HG03457 (cell line): ENCODE measurements at regions not wholly inside any gene's neighbourhood (a gene's known extent, or its start where the extent isn't known, plus 50 kb on each side); places are given as distances from the start of the nearest gene placed in this dataset.
A peak's percentile ranks its signal among the peaks of the same experiment; 100 is the strongest.

Experiments
- ATAC-seq: cut with Tn5 transposase; IDR thresholded peaks from one replicate; pipeline ENCODE4 v1.9.1; 2021; ENCODE audit warnings: moderate number of reproducible peaks; ENCODE audit not compliant: unreplicated experiment

DNA sequence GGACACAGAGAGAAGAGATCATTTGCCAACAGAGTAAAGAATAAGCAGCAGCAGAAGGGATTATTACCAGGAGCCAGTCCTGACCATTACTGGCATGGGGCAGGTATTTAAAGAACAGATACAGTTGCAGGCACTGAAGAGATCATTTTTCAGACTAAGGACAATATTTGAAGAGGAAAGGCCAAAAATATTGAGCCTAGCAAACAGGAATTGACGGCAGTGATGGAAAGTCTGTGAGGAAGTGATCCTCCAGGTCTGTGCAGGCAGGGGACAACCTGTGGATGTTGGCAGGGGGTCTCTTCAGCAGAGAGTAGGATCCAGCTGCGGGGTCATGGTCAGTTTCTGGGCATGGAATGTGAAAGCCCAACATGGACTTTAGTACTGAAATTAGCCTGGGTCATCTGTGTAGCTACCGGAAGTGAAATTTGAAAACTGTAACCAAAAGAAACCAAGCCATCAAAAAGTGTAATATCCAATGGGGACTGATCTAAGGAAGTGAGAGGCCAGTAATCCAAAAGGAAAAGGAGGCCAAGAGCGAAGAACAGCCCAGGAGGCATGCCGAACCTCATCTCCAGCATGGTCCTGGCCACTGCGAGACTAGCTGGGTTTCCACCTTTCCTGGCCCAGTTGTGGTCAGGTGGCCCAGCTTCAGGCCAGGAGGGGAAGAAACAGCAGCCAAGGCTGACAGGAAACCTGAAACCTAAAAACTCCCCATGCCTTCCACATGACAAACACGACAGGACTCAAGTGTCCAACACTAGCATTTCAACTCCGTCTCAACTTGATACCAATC is 115.1 kb upstream of the TNFAIP3 start:
- no peak for ATAC-seq

DNA sequence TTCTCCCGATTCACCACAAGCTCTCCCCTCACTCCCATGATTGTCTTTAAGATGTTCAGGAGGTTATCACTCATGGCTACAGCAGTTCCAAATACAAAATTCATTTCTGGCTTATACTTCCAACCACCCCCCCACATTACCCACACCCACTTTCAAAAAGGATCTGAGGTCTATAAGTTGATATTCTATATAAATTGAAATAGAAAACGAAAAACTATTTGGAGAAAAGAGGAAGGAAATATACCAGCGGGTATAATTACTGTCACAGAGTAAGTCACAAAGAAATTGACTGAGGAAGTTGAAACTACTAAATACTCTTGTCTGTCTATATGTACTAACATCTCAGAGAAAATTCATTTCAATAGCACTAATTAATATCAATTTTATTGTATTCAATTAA is 112.7 kb upstream of the TNFAIP3 start:
- ATAC-seq = no peak

DNA sequence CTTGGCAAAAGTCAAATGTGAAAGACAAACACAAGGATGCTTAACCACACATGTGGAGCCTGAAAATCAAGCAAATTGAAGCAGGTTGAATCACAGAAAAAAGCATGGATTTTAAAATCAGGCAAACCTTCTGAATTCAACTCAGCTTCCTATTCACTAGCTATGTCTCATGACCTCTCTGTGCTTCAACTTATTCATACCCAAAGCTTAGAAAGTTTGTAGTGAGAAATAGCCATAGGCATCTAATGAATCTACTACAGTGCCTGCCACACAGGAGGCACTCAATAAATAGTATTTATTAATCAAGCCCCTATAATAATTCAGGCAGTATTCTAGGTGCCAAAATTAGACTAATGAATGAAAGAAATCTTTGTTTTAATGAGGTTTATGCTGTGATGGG is 112.2 kb upstream of the TNFAIP3 start:
- ATAC-seq = no peak

DNA sequence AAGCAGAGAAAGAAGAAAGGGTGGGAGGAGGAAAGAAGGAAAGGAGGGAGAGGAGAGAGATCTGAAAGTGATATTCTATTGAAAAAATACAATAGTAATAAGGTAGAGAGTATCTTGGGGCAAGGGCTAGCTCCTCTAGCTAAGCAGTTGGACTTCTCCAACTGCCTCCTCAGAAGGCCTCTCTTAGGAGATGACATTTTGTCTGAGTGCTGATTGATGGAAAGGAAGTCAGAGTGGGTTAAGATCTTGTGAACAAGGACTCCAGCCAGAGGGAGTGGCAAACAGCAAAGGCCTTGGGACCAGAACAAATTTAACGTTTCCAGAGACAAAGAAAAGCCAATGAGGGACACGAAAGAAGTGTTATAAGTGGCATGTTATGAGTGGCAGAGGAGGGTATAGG is 111.8 kb upstream of the TNFAIP3 start:
- no peak for ATAC-seq

DNA sequence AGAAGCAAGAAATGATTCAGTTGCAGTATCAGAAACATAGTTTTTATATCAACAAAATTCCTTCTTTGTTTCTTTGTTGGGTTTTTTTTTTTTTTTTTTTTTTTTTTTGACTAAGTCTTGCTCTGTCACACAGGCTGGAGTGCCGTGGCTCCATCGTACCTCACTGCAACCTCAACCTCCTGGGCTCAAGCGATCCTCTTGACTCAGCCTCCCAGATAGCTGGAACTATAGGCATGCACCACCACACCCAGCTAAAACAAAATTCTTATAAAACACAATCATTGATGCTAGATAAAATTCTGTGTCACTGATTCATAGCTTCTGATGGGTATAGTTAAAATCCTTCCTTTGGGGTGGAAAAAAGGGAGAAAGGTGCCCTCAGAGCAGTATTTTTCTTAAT is 110.3 kb upstream of the TNFAIP3 start:
- ATAC-seq = no peak

DNA sequence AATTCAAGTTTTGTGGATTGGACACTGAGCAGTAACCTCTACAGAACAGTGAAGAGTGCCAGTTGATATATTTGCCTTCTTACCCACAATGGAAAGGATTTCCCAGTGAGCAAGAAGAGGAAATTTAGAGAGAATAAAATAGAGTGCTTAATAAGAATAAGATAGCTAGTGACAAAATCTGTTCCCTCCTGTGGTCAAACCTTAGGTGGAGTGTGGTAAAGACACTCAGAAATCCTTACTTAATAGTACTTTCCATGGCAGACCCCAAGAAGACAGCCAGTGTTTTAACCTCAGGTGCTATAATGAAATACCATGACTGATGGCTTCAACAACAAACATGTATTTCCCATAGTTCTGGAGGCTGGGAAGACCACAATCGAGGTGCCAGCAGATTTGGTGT is 108.4 kb upstream of the TNFAIP3 start:
- ATAC-seq = no peak

DNA sequence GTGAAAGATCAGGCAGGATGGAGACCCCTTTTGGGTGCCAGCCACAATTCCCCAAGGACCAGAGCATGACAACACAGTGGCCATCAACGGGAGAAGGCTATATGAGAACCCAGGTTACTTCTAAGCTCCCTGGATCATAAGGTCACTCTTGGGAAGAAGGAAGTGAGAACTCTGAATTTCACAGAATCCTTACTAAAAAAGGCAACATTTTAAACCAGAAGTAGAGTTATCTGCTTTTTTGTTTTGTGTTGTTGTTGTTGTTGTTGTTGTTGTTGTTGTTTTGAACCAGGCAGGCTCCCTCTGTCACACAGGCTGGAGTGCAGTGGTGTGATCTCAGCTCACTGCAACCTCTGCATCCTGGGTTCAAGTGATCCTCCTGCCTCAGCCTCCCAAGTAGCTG is 107.4 kb upstream of the TNFAIP3 start:
- no peak for ATAC-seq

DNA sequence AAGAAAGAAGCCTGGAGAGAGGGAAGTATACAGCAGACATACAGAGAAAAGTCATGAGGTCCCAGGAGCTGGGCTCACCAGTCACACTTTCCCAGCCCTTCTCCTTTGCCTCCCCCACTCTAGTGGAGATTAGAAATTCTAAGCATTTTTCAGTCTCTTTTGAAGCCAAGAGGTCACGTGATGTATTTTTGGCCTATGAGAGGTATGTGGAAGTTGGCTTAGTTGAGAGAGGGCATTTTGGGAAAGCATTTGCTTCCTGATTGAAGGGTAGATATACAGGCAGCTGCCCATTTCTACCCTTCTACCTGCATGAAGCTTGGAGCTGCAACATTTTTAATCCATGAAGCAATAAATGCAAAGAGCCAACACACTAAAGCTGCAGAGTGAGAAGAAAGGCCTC is 106.0 kb upstream of the TNFAIP3 start:
- ATAC-seq = no peak

DNA sequence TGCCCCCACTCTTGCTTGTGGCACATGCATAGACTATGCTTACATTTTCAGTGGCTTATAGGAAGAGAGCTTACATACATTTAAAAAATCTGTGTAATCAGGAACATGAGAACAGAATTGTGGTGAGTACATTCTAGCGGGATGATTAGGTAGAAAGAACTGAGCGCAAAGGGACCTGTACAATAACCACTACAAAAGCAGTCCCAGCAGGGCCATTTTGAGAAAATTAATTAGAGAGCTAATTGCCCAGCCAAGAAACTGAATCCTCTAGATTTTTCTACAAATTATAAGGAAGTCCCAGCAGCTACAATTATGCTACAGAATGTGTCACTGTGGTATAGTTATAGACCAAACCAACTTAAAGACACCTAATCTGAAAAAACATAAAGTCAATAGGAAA is 105.6 kb upstream of the TNFAIP3 start:
- ATAC-seq = no peak

DNA sequence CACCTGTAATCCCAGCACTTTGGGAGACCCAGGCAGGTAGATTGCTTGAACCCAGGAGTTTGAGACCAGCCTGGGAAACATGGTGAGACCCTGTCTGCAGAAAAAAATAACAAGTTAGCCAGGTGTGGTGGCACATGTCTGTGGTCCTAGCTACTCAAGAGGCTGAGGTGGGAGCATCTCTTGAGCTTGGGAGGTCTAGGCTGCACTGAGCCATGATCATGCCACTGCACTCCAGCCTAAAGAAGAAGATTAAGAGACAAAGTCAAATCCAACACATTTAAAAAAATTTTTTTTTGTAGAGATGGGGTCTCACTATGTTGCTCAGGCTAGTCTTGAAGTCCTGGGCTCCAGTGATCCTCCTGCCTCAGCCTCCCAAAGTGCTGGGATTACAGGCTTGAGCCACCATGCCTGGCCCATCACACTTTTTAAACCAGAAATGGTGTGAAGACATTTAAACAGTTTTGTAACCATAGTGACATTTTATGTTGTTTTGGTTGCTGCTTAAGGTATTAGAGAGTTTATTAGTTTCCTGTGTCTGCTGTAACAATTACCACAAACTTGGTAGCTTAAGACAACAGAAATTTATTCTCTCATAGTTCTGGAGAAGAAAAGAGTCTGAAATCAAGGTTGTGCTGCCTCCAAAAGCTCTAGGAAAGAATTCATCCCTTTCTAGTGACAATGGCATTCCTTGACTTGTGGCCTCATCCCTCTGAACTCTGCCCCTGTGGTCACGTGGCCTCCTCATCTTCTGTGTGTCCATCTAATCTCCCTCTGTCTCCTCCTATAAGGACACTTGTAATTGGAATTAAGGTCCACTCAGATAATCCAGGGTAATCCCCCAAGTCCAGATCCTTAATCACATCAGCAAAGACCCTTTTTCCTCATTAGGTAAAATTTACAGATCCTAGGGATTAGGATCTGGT is 104.6 kb upstream of the TNFAIP3 start:
- ATAC-seq = no peak

DNA sequence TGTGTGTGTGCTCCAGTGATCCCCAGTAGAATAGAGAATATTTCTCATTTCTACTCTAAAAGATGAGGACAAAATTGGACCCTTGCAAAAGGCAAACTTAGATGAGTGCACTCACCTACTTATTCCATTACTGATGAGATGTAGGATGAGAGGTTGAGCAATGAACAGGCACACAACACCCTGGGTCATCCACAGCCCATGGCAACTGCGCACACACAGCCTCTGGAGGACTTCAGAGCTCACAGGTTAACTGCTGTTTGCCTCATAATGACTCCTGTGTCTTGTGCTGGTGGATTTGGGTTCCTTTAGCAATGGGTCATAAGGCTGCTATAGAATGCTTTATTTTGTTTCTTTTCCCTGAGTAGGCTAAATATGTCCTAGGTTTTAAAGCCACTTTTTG is 103.6 kb upstream of the TNFAIP3 start:
- ATAC-seq = no peak

DNA sequence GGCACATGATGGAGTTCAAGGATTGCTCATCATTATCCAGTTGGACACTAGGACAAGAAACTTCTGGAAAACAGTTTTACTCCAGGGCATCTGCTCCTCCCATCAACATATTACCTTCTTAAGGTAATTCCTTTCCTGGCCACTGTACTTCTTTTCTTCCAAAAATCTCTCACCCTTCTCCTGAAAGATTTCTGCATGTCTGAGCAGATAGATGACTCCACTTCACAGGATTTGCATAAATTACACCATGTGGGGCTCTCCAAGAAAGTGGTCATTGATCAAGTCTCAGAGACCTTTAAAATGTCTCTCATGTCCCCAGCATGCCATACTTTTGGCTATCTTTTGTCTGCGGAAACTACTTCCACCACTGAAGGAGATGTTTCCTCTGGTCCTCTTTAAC is 103.2 kb upstream of the TNFAIP3 start:
- no peak for ATAC-seq

DNA sequence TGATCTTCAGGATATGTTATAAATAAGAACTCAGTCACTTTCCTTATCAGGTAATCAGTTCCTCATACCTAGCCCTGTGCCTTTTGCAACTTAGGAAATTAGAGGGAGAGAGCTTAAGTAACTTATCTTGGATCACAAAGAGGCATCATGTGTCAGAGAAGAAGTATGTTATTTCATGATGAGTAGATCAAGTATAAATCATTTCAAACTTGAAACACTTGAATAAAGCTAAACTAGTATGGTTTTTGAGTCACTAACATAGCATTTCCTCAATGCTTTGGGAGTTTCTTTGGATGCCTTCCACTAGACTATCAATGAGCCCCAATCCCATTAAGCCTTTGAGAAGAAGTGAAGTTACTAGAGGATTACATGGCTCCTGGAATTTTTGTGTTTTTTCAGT is 102.6 kb upstream of the TNFAIP3 start:
- ATAC-seq = no peak

DNA sequence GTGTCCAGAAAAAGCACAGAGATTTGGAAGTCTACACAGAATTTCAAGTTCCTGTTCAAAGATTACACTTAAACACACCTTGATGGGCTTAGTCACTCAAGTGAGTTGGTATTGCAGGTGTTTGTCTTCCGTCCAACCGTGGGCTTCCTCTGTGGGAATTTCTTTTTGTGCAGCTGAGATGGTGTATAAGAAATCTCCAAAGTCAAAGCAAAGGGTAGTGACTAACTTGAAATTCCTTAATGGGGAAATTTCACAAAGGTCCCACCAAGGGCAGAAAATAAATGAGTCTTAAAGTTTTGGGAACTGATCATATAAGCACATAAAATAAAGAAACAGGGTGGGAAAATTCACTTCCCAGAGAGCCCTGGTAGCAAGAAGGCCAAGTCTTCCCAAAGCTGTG is 102.0 kb upstream of the TNFAIP3 start:
- no peak for ATAC-seq

DNA sequence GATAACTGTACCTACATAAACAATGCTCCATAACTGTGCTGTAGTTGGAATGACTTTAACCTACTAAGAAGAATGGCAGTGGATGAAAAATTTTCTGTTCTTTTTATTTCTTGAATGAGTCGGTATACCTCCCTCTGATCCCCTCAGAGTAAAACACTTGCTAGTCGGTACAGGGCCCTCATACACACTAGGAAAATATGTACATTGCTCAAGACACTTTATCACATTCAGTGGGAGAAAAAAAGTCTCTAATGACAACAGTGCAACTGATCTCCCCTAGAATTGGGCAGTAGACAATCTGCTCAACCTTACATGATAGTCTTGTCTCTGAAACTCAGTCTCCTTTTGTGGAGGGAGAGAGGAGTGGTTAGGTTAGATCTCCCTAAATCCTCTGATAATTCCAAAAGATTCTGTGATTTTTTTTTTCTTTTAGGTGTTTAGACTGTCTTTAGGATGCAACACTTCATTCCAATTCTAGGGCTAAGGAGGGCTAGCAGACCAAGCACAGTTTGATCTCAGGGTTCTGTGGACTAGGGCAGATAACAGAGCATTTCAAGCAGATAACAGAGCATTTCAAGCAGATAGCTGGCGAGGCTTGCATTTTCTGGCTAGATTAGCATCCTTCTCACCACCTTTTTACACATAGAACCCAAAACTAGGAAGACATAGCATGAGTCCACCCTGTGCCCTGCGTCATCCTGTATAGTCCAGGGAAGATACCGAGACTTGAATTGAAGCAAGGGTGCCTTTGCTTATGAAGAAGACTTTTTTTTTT is 100.3 kb upstream of the TNFAIP3 start:
- ATAC-seq = no peak

DNA sequence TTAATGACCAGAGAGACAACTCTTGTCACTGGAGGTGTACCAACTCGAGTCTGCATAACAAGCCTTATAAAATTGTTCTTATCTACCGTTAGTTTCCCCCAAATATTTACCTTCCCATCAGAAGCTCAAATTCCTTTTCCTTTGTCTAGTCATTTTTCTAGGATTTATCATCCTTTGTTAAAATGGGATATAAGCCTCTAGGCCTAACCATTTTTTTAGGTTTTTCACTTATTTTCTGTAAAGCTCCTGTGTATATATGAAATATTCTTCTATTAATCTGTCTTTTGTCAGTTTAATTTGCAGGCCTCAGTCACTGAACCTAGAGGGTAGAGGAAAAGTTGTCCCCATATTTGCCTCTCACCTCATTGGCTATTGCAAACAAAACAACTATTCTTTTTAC is 99.6 kb upstream of the TNFAIP3 start:
- no peak for ATAC-seq

DNA sequence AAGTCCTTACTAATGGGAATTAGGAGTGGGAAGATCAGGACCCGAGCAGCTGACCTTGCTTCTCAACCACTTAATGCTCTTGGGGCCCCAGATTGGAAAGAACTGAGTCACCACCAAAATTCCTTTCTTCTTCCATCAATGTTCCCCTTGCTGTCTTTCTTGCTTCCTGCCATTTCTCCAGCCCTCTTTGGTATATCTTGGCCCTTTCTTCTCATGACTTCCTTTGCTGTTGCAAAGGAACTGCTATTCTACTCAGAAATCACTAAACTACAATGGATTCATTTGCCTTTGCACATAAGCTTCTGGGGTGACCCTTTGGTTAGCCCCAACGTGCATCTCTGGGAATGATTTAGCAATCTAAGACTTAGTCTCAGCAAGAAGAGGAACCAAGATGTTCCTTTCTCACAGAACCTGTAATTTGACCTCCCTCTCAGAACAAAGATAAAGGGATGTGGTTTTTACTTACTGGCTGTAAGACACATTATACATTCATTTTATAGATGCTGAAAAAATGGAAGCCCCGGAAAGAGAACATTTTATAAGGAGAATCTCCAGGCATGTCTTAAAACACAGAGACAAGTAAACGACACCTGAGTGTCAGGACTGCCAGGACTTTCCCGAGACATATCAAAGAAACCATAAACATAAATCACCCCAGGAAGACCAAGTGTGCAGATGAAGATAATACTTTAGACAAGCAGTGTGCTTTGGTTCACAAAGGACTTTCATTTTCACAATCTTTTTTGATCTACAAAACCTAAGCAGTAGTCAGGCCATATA is 99.0 kb upstream of the TNFAIP3 start:
- ATAC-seq = peak; percentile 77

DNA sequence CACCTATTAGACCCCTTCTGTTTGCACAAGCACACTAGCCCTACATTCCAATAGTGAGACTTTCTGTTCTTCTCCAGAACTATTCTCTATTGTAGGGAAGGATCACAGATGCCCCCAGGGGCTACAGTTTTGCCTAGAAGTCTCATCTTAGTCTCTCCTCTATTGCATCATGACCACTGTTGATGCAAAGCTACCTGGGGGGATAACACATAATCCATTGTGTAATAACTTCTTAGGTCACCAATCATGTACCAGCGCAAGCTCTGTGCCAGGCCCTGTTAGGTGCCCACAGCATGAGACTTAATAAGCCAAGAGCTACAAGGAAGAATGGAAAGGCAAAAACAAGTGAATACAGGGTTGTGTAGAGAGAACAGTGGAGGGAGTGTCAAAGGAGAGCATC is 98.1 kb upstream of the TNFAIP3 start:
- ATAC-seq = no peak

DNA sequence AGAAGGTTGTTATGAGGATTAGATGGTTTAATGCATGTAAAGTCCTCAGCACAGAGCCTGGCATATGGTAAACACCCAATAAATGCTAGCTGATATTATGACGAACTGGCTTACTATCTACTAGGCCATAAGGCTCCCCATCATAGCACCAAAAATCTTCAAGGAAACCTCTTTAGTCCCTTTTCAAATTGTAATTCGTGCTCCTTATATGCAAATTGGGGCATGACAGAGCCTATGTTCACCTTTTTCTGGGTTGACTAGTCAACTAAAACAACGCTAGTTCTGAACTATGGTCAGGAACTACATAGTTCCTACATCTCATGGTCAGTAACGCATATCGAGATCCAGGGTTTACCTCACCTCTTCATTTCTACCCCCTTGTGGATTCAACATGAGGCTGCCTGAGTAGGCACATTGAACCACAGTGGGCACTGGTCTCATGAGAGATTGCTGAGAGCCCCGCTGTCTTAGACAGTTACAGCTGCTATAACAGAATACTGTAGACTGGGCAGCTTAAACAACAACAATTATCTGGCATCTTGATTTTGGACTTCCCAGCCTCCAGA is 97.2 kb upstream of the TNFAIP3 start:
- no peak for ATAC-seq

DNA sequence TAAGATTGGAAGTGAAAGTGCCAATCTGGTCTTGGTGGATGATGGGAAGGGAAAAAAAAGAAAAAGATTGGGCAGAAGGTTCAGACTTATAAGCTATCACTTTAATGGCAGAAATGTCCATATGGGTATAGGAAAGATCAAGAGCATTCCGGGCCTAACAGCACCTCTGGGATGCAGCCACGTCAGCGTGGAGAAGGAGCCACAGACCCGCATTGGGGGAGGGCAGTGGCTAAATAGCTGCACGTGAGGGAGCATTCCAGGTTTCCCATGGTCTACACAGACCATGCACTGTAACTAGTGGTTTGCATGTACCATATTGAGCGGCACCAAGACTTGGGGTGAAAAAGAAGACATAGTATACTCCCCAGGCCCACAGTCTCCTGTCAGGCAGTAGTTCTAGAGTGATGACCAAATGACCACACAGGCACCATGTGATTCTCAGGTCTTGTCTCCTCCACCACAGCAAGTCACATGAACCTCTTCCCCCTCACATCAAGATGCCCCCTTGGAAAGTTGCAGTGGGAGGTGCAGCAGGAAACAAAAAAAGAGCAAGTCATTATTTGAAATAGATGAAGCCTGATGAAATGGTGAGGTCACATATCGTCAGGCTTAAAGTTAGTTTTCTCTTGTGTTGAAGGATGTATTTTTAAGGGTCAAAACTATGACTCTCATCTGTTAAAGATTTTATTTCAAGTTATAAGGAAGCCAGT is 94.4 kb upstream of the TNFAIP3 start:
- no peak for ATAC-seq
